HepG2 (cell line): ENCODE measurements at regions not wholly inside any gene's neighbourhood (a gene's known extent, or its start where the extent isn't known, plus 50 kb on each side); places are given as distances from the start of the nearest gene placed in this dataset.

Source experiments
- ATAC-seq: fragments of 200-7000 bp; cut with Tn5 transposase; 3 replicates; pipeline ENCODE4 v1.9.1; 2020; ENCODE audit warnings: mild to moderate bottlenecking, moderate library complexity
- BruUV-seq: library from RNA; stranded (reverse); fragments of 400-500 nt; replicated peaks from 2 replicates; lab custom pipeline; 2021; lab: Mats Ljungman, UMichigan
- CTCF ChIA-PET: fragments of 300-600 bp; formaldehyde crosslinking; extraction: SDS; loops from one replicate; lab custom pipeline; 2021; ENCODE audit warnings: low total read pairs, inconsistent platforms, low intra/inter-chr PET ratio; lab: Yijun Ruan, JAX
- POLR2A ChIA-PET: fragments of 350-600 bp; sonication (Branson Sonifier 250); formaldehyde crosslinking; loops from one replicate; lab custom pipeline; 2020; ENCODE audit warnings: antibody characterized with exemption, inconsistent platforms; lab: Yijun Ruan, JAX
- DNase-seq: peaks from one replicate; pipeline ENCODE4 v3.0.0-alpha.2; 2015; ENCODE audit warnings: low spot score
- FAIRE-seq: peaks from 3 replicates; lab custom pipeline; 2011; peaks lifted over from hg19 to GRCh38; lab: Jason Lieb, UNC
- H2AFZ ChIP-seq: one replicate; pipeline ENCODE4 v1.6.1; 2011; ENCODE audit warnings: low read length, inconsistent platforms
- H3K27ac ChIP-seq: fragments of 300-600 bp; 3 replicates; pipeline ENCODE4 v1.8.0; 2011; ENCODE audit warnings: mixed run types, mild to moderate bottlenecking, mixed read lengths, low read length, inconsistent platforms; ENCODE audit not compliant: insufficient read depth; ENCODE audit errors: extremely low read length
- H3K27me3 ChIP-seq, 2 experiments: fragments of 200-600 bp in 1 of 2; 2 replicates in 1 of 2; 3 replicates in 1 of 2; pipeline versions ENCODE4 v1.6.0 to v1.8.0; 2011; ENCODE audit warnings: low read length in 2 of 2, mild to moderate bottlenecking in 2 of 2, moderate library complexity in 2 of 2, inconsistent platforms in 1 of 2; ENCODE audit not compliant: insufficient read depth in 2 of 2, control insufficient read depth in 1 of 2
- H3K36me3 ChIP-seq, 2 experiments: fragments of 200-600 bp in 1 of 2; replicated peaks in 1 of 2; 2 replicates in 1 of 2; 3 replicates in 1 of 2; pipeline versions ENCODE4 v1.5.1 to v1.8.0; 2011; ENCODE audit warnings: low read length in 2 of 2, inconsistent platforms in 1 of 2; ENCODE audit not compliant: insufficient read depth in 2 of 2, control insufficient read depth in 1 of 2
- H3K4me1 ChIP-seq: 2 replicates; pipeline ENCODE4 v1.5.1; 2012; ENCODE audit warnings: low read length, inconsistent platforms; ENCODE audit not compliant: insufficient read depth
- H3K4me2 ChIP-seq: 2 replicates; pipeline ENCODE4 v1.6.0; 2011; ENCODE audit warnings: low read depth, low read length, inconsistent platforms
- H3K4me3 ChIP-seq, 3 experiments: fragments of 200-600 bp in 1 of 3; sonication (generic), shearing (Covaris generic) in 1 of 3; replicated peaks in 1 of 3; 2 replicates each; pipeline ENCODE4 v1.5.1; 2011 to 2016; ENCODE audit warnings: low read length in 3 of 3, inconsistent platforms in 2 of 3, low read depth in 2 of 3, mild to moderate bottlenecking in 2 of 3, control low read depth in 1 of 3, mixed read lengths in 1 of 3; ENCODE audit not compliant: insufficient read depth in 1 of 3
- H3K79me2 ChIP-seq: one replicate; pipeline ENCODE4 v1.6.1; 2011; ENCODE audit warnings: low read length, inconsistent platforms; ENCODE audit not compliant: insufficient read depth
- H3K9ac ChIP-seq: 2 replicates; pipeline ENCODE4 v1.6.0; 2011; ENCODE audit warnings: mild to moderate bottlenecking, low read depth, low read length, inconsistent platforms; ENCODE audit not compliant: insufficient read depth
- H3K9me3 ChIP-seq: 2 replicates; pipeline ENCODE4 v1.5.1; 2012; ENCODE audit warnings: mild to moderate bottlenecking, low read length
- H4K20me1 ChIP-seq: 2 replicates; pipeline ENCODE4 v1.6.0; 2011; ENCODE audit warnings: inconsistent platforms, mild to moderate bottlenecking, low read length, moderate library complexity; ENCODE audit not compliant: insufficient read depth
- CBFB ChIP-seq: sonication (generic); formaldehyde crosslinking; IDR thresholded peaks from 2 replicates; pipeline ENCODE4 v1.4.0; 2020; ENCODE audit warnings: missing genetic modification reagents
- CEBPG ChIP-seq: IDR thresholded peaks from 2 replicates; pipeline ENCODE4 v1.6.1; 2016
- CREB1 ChIP-seq, 2 experiments: fragments of 450-650 bp in 1 of 2; IDR thresholded peaks; 2 replicates each; pipeline ENCODE4 v1.6.1; 2016 to 2017; ENCODE audit warnings: control low read depth in 1 of 2, mild to moderate bottlenecking in 1 of 2, missing compliant biosample characterization in 1 of 2, missing genetic modification characterization in 1 of 2
- FOXJ3 ChIP-seq: sonication (generic); formaldehyde crosslinking; IDR thresholded peaks from 2 replicates; pipeline ENCODE4 v1.4.0; 2020; ENCODE audit warnings: missing genetic modification reagents, mild to moderate bottlenecking, borderline replicate concordance
- HOXA3 ChIP-seq: sonication (generic); formaldehyde crosslinking; IDR thresholded peaks from 2 replicates; pipeline ENCODE4 v1.5.0; 2020; ENCODE audit warnings: missing genetic modification reagents
- MEF2D ChIP-seq: sonication (generic); formaldehyde crosslinking; IDR thresholded peaks from 2 replicates; pipeline ENCODE4 v1.5.1; 2020; ENCODE audit warnings: mild to moderate bottlenecking, missing genetic modification reagents
- NR2F6 ChIP-seq, 2 experiments: IDR thresholded peaks; 2 replicates each; pipeline ENCODE4 v1.6.1; 2016; ENCODE audit warnings: antibody characterized with exemption in 1 of 2, mild to moderate bottlenecking in 1 of 2
- RXRB ChIP-seq: IDR thresholded peaks from 2 replicates; pipeline ENCODE4 v1.6.1; 2016; ENCODE audit warnings: borderline replicate concordance, missing genetic modification reagents, missing compliant biosample characterization
- SOX5 ChIP-seq: IDR thresholded peaks from 2 replicates; pipeline ENCODE4 v1.6.1; 2016; ENCODE audit warnings: borderline replicate concordance
- TBX3 ChIP-seq: fragments of 450-650 bp; IDR thresholded peaks from 2 replicates; pipeline ENCODE4 v1.6.1; 2017; ENCODE audit warnings: antibody characterized with exemption, mild to moderate bottlenecking, inconsistent platforms, borderline replicate concordance
- ZNF75D ChIP-seq: sonication (generic); formaldehyde crosslinking; IDR thresholded peaks from 2 replicates; pipeline ENCODE4 v1.8.1; 2023; ENCODE audit warnings: missing genetic modification reagents, mild to moderate bottlenecking, borderline replicate concordance
- ZNF781 ChIP-seq: sonication (generic); formaldehyde crosslinking; IDR thresholded peaks from 2 replicates; pipeline ENCODE4 v1.5.1; 2020; ENCODE audit warnings: borderline replicate concordance, mild to moderate bottlenecking, missing genetic modification reagents; ENCODE audit errors: not compliant biosample characterization
- ZSCAN9 ChIP-seq: IDR thresholded peaks from 2 replicates; pipeline ENCODE4 v1.6.1; 2016; ENCODE audit warnings: borderline replicate concordance
- WGBS: methylation state at CpG from one replicate; pipeline ENCODE4 v1.1.6; 2017; ENCODE audit warnings: low lambda C conversion rate; 5-methylcytosine and 5-hydroxymethylcytosine counted together
- in situ Hi-C: cut with HindIII; loops from 2 replicates; pipeline ENCODE4 v1.10.0; 2017; ENCODE audit warnings: low pct_unique_long_range_greater_than_20kb; ENCODE audit not compliant: extremely low pct_ligation_motif_present
- intact Hi-C: fragments of 100-400 bp; cut with micrococcal nuclease; formaldehyde crosslinking; loops from one replicate; pipeline ENCODE4 v1.10.0; 2022; ENCODE audit not compliant: unreplicated experiment
- TF ChIP-seq, protein P1 (sequence below): IDR thresholded peaks from 2 replicates; pipeline ENCODE4 v1.6.1; 2016; ENCODE audit warnings: missing genetic modification reagents, missing compliant biosample characterization
- TF ChIP-seq, protein P2 (sequence below): sonication (generic); formaldehyde crosslinking; conservative IDR thresholded peaks from 2 replicates; pipeline ENCODE4 v1.8.0; 2022; ENCODE audit warnings: mild to moderate bottlenecking, moderate library complexity, missing genetic modification reagents
- TF ChIP-seq, protein P3 (sequence below): sonication (generic); formaldehyde crosslinking; IDR thresholded peaks from 2 replicates; pipeline ENCODE4 v1.4.0; 2020; ENCODE audit warnings: missing genetic modification reagents
- TF ChIP-seq, protein P4 (sequence below): fragments of 450-650 bp; IDR thresholded peaks from 2 replicates; pipeline ENCODE4 v1.6.1; 2016

DNA sequence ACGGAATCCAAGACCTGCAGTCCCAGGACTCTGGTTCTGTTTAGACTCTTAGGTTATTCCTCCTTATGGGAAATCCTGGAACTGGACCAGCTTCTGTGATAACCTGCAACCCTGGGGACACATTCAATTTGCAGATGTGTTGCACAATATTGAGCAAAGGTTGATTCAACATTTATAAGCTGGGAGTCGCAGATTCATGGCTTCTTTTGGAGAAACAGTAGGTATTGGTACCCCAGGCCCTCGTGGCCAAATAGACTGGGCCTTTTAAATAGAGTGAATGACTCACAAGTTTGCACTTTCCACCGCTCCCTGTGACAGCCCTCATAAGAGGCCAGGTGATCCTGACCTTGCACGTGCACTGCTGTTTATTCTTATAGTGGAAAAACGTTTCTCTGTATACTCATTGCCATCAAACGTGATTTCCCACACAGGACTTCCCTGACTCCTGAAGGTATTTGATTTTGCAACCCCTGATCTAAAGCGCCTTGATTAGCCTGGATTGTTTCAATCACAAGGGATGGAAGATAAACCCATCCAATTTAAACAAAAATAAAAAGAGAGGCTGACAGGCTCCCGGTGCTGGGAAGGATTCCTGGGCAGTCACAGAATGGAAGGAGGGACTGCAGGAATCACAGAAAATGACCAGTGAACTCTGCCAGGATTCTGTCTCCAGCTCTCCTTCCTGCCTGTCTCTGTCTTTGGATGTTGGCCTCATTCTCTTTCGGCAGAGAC lies 98.0 kb downstream of the VCPKMT start:
- Histone ChIP-seq H3K27ac (no peak overlapping the region), H3K4me1 (peaks cover 50% of the 10 kb centered on the region), H3K79me2 (no peaks in the 10 kb centered on the region), H3K9me3 (peaks cover 15% of the 10 kb centered on the region), H3K9ac (no peak overlapping the region), H2AFZ (no peak overlapping the region), H3K27me3 (no peaks in the 10 kb centered on the region; a peak in 1 of 5 replicates), H3K4me3 (peak overlapping the region in 2 of 3 experiments; percentile 3 to 17; a peak in 3 of 6 replicates), H4K20me1 (no peaks in the 10 kb centered on the region), H3K4me2 (peak overlapping the region; percentile 57), H3K36me3 (no peaks in the 10 kb centered on the region)
- FAIRE-seq: peak; percentile 79
- ChIA-PET CTCF (no interaction called here), POLR2A (interaction anchor here (0.9 to 4.3 kb wide), 8 partner anchors 9 to 126 kb away, joined by 3 to 41 read pairs (median 4); partner anchors contain the start of gene ARF6)
- ATAC-seq: peak; percentile 90
- no TSS peak for BruUV-seq
- intact Hi-C loops: loop anchor here (5.0 kb wide), 1 partner anchor 44 kb away; no protein-coding TSS in a partner anchor
- under 1% methylated on average over 10 of the region's 10 CpGs for WGBS
- in situ Hi-C loops: no loop called here
- DNase-seq: peak; percentile 83
- 0 out of 2 replicates have a peak, but pooled peaks have one; percentile 41 for TF ChIP-seq ZSCAN9
- TF ChIP-seq, protein P1, sequence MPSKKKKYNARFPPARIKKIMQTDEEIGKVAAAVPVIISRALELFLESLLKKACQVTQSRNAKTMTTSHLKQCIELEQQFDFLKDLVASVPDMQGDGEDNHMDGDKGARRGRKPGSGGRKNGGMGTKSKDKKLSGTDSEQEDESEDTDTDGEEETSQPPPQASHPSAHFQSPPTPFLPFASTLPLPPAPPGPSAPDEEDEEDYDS (CRISPR knock-in tag): 0 out of 2 replicates have a peak, but pooled peaks have one; percentile 15
- no peak for TF ChIP-seq ZNF75D
- TF ChIP-seq SOX5 (CRISPR knock-in tag): peak; percentile 67; the same call in 1 of the 2 replicates
- TF ChIP-seq, protein P2, sequence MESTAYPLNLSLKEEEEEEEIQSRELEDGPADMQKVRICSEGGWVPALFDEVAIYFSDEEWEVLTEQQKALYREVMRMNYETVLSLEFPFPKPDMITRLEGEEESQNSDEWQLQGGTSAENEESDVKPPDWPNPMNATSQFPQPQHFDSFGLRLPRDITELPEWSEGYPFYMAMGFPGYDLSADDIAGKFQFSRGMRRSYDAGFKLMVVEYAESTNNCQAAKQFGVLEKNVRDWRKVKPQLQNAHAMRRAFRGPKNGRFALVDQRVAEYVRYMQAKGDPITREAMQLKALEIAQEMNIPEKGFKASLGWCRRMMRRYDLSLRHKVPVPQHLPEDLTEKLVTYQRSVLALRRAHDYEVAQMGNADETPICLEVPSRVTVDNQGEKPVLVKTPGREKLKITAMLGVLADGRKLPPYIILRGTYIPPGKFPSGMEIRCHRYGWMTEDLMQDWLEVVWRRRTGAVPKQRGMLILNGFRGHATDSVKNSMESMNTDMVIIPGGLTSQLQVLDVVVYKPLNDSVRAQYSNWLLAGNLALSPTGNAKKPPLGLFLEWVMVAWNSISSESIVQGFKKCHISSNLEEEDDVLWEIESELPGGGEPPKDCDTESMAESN (CRISPR knock-in tag): 0 out of 2 replicates have a peak, but pooled peaks have one; percentile 21
- TF ChIP-seq, protein P3, sequence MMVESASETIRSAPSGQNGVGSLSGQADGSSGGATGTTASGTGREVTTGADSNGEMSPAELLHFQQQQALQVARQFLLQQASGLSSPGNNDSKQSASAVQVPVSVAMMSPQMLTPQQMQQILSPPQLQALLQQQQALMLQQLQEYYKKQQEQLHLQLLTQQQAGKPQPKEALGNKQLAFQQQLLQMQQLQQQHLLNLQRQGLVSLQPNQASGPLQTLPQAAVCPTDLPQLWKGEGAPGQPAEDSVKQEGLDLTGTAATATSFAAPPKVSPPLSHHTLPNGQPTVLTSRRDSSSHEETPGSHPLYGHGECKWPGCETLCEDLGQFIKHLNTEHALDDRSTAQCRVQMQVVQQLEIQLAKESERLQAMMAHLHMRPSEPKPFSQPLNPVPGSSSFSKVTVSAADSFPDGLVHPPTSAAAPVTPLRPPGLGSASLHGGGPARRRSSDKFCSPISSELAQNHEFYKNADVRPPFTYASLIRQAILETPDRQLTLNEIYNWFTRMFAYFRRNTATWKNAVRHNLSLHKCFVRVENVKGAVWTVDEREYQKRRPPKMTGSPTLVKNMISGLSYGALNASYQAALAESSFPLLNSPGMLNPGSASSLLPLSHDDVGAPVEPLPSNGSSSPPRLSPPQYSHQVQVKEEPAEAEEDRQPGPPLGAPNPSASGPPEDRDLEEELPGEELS (CRISPR knock-in tag): peak; percentile 80
- TF ChIP-seq CREB1 (IDR thresholded peaks at IDR 0.05): no peak
- peak; percentile 42; the same call in 1 of the 2 replicates for TF ChIP-seq CREB1 (CRISPR knock-in tag; IDR thresholded peaks at IDR 0.05)
- peak; percentile 40; the same call in 1 of the 2 replicates for TF ChIP-seq HOXA3 (CRISPR knock-in tag)
- peak; percentile 64; the same call in 1 of the 2 replicates for TF ChIP-seq FOXJ3 (CRISPR knock-in tag)
- no peak for TF ChIP-seq ZNF781 (CRISPR knock-in tag)
- TF ChIP-seq MEF2D (CRISPR knock-in tag): 0 out of 2 replicates have a peak, but pooled peaks have one; percentile 33
- TF ChIP-seq CEBPG (CRISPR knock-in tag): peak; percentile 94
- TF ChIP-seq TBX3: peak; percentile 11; the same call in 1 of the 2 replicates
- TF ChIP-seq RXRB (CRISPR knock-in tag): peak; percentile 61; the same call in 1 of the 2 replicates
- 0 out of 2 replicates have a peak, but pooled peaks have one; percentile 17 for TF ChIP-seq CBFB (CRISPR knock-in tag)
- peak; percentile 93 for TF ChIP-seq NR2F6 (IDR thresholded peaks at IDR 0.05)
- peak; percentile 85 for TF ChIP-seq NR2F6 (CRISPR knock-in tag; IDR thresholded peaks at IDR 0.05)
- TF ChIP-seq, protein P4, sequence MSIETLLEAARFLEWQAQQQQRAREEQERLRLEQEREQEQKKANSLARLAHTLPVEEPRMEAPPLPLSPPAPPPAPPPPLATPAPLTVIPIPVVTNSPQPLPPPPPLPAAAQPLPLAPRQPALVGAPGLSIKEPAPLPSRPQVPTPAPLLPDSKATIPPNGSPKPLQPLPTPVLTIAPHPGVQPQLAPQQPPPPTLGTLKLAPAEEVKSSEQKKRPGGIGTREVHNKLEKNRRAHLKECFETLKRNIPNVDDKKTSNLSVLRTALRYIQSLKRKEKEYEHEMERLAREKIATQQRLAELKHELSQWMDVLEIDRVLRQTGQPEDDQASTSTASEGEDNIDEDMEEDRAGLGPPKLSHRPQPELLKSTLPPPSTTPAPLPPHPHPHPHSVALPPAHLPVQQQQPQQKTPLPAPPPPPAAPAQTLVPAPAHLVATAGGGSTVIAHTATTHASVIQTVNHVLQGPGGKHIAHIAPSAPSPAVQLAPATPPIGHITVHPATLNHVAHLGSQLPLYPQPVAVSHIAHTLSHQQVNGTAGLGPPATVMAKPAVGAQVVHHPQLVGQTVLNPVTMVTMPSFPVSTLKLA: peak; percentile 51
